ENCODE measurements at regions not wholly inside any gene's neighbourhood (a gene's known extent, or its start where the extent isn't known, plus 50 kb on each side); places are given as distances from the start of the nearest gene placed in this dataset.

DNA sequence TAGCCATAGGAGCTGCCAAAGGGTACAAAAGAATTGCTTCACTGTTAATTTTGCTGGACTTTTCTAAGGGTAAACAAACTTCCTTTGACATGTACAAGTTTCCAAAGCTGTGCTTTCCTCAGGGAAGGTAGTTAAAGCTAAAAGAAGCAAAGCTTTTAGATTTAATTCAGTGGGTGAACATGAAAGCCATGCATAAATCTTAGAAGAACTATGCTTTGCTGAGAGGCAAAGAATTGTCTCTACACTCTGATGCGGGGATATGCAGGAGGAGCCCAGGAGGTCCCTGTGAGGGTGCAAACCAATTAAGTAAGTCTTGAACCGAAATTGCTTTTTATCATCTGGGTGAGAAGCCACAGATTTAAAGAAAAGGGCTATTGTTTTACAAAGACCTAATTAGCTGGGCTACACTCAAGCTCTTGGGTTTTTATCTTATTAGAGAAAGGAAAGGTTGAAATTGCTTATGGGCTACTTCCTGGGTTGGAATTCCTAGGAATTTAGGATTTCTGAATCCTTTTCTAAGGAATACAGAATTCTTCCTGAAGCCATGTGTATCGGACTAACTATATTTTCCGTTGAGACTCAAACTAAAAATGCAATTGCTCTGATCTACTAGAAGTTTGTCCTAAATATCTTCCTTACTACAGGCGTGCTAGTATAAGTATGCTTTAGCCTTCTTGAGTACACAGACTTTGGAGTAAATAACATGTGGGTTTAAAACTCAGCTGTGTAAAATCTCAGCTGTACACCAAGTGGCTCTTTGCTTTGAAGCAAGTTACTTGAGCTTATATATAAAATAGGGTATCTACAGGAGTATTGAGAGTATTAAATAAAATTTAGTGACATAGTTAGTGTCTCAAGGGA is 188.4 kb upstream of the ANK2 start:
- no peak for DNase-seq (ENCODE audit: low read depth)
- no peak overlapping the region for H3K4me3 ChIP-seq (ENCODE audit: low read length)
- TF ChIP-seq CTCF (conservative IDR thresholded peaks at IDR 0.05; ENCODE audit: low read depth, low read length): no peak

- DNase-seq (ENCODE audit: low read depth): no peak
- no peak for TF ChIP-seq CTCF (conservative IDR thresholded peaks at IDR 0.05; ENCODE audit: low read depth, low read length)
- no peak overlapping the region for H3K4me3 ChIP-seq (ENCODE audit: low read length)
Measured at GRCh38 chr4:112861691-112862674, 187.5 kb upstream of the ANK2 start.

GRCh38 chr4:112865443-112865842 is 184.0 kb upstream of the ANK2 start:
- no peak overlapping the region for H3K4me3 ChIP-seq (ENCODE audit: low read length)
- no peak for TF ChIP-seq CTCF (conservative IDR thresholded peaks at IDR 0.05; ENCODE audit: low read depth, low read length)
- DNase-seq (ENCODE audit: low read depth): no peak

DNA sequence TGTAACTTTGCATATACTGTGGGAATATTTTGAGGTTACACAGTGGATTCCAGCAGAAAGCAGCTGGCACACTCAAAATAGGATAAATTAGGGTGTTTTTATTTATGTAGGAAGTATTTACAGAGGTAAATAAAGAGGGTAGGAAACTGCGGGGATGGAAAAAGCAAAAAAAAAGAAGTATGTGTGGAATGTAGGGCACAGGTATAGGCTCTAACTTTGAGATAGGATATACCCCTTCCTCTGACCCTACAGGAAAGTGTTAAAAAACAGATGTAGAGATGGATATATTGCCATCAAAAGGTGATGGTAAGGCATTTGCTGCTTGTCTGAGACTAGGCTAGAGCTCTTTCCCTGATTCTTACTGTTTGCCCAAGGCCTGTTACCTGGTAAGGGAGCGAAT is 173.1 kb upstream of the ANK2 start:
- no peak for DNase-seq (ENCODE audit: low read depth)
- TF ChIP-seq CTCF (conservative IDR thresholded peaks at IDR 0.05; ENCODE audit: low read depth, low read length): no peak
- H3K4me3 ChIP-seq (ENCODE audit: low read length): no peak overlapping the region

- no peak for TF ChIP-seq CTCF (conservative IDR thresholded peaks at IDR 0.05; ENCODE audit: low read depth, low read length)
- no peak overlapping the region for H3K4me3 ChIP-seq (ENCODE audit: low read length)
- no peak for DNase-seq (ENCODE audit: low read depth)
Measured at GRCh38 chr4:112881842-112882241, 167.6 kb upstream of the ANK2 start.

DNA sequence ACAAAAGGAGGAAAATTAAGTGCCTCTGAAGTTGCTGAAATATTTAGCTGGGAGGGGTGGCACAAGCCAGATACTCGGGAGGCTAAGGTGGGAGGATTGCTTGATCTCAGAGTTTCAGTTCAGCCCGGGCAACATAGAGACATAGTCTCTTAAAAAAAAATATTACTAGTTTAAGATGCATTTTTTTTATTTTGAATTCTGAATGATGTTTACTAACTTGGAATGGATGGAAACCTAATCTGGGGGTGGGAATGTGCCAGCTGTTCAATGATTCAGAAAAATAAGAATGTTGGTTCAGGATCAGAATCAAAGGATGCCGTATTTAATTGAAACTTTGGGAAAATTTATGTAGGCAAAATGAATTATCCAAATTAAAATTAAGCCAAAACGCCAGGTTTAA is 167.2 kb upstream of the ANK2 start:
- H3K4me3 ChIP-seq (ENCODE audit: low read length): no peak overlapping the region
- no peak for TF ChIP-seq CTCF (conservative IDR thresholded peaks at IDR 0.05; ENCODE audit: low read depth, low read length)
- DNase-seq (ENCODE audit: low read depth): no peak

All from retinal pigment epithelial cell (primary cell).